ENCODE measurements at regions not wholly inside any gene's neighbourhood (a gene's known extent, or its start where the extent isn't known, plus 50 kb on each side); places are given as distances from the start of the nearest gene placed in this dataset.
A peak's percentile ranks its signal among the peaks of the same experiment; 100 is the strongest.
"Not testable (repeated sequence)": the region's sequence is repeated elsewhere in the genome, so short reads cannot be mapped to it uniquely, and the experiment has no call there.

- DNase-seq = no peak
Observed at GRCh38 chr1:234769986-234770795, 160.2 kb upstream of the IRF2BP2 start.

- DNase-seq = no peak
Observed at GRCh38 chr1:234769284-234769985, 159.5 kb upstream of the IRF2BP2 start.

GRCh38 chr1:234768569-234769283 is 158.7 kb upstream of the IRF2BP2 start:
- DNase-seq = peak; percentile 71

- peak; percentile 39 for DNase-seq
Observed at GRCh38 chr1:234768171-234768568, 158.2 kb upstream of the IRF2BP2 start.

GRCh38 chr1:234765672-234766071 is 155.7 kb upstream of the IRF2BP2 start:
- DNase-seq = no peak

- no peak for DNase-seq
Observed at GRCh38 chr1:234765181-234765580, 155.2 kb upstream of the IRF2BP2 start.

- no peak for DNase-seq
Observed at GRCh38 chr1:234763910-234764309, 153.9 kb upstream of the IRF2BP2 start.

GRCh38 chr1:234763367-234763766 is 153.4 kb upstream of the IRF2BP2 start:
- DNase-seq = no peak

- not testable (repeated sequence) for DNase-seq
Observed at GRCh38 chr1:234762127-234762526, 152.1 kb upstream of the IRF2BP2 start.

GRCh38 chr1:234760303-234760723 is 150.3 kb upstream of the IRF2BP2 start:
- DNase-seq = no peak

GRCh38 chr1:234759888-234760287 is 149.9 kb upstream of the IRF2BP2 start:
- no peak for DNase-seq

- DNase-seq = peak; percentile 32
Observed at GRCh38 chr1:234758851-234759250, 148.9 kb upstream of the IRF2BP2 start.

- DNase-seq = no peak
Observed at GRCh38 chr1:234756857-234757256, 146.9 kb upstream of the IRF2BP2 start.

- DNase-seq = no peak
Observed at GRCh38 chr1:234756066-234756774, 146.2 kb upstream of the IRF2BP2 start.

GRCh38 chr1:234755449-234755863 is 145.5 kb upstream of the IRF2BP2 start:
- no peak for DNase-seq

- no peak for DNase-seq
Observed at GRCh38 chr1:234753979-234754378, 144.0 kb upstream of the IRF2BP2 start.

GRCh38 chr1:234752927-234753326 is 142.9 kb upstream of the IRF2BP2 start:
- DNase-seq = no peak

GRCh38 chr1:234751678-234752077 is 141.7 kb upstream of the IRF2BP2 start:
- no peak for DNase-seq

- DNase-seq = no peak
Observed at GRCh38 chr1:234750922-234751627, 141.1 kb upstream of the IRF2BP2 start.

- DNase-seq = no peak
Observed at GRCh38 chr1:234748713-234749112, 138.7 kb upstream of the IRF2BP2 start.

GRCh38 chr1:234748066-234748465 is 138.1 kb upstream of the IRF2BP2 start:
- DNase-seq = no peak

GRCh38 chr1:234746798-234747196 is 136.8 kb upstream of the IRF2BP2 start:
- no peak for DNase-seq
